GM18498 (cell line): ENCODE measurements at regions not wholly inside any gene's neighbourhood (a gene's known extent, or its start where the extent isn't known, plus 50 kb on each side); places are given as distances from the start of the nearest gene placed in this dataset.
A peak's percentile ranks its signal among the peaks of the same experiment; 100 is the strongest.
"Not testable (repeated sequence)": the region's sequence is repeated elsewhere in the genome, so short reads cannot be mapped to it uniquely, and the experiment has no call there.

ENCODE experiments used
- ATAC-seq: cut with Tn5 transposase; IDR thresholded peaks from one replicate; pipeline ENCODE4 v1.9.1; 2021; ENCODE audit warnings: mild to moderate bottlenecking, moderate library complexity; ENCODE audit not compliant: unreplicated experiment

- ATAC-seq = no peak
Observed at GRCh38 chr3:80994767-80995166, 766.7 kb downstream of the GBE1 start.

GRCh38 chr3:80994085-80994665 is 767.3 kb downstream of the GBE1 start:
- no peak for ATAC-seq

DNA sequence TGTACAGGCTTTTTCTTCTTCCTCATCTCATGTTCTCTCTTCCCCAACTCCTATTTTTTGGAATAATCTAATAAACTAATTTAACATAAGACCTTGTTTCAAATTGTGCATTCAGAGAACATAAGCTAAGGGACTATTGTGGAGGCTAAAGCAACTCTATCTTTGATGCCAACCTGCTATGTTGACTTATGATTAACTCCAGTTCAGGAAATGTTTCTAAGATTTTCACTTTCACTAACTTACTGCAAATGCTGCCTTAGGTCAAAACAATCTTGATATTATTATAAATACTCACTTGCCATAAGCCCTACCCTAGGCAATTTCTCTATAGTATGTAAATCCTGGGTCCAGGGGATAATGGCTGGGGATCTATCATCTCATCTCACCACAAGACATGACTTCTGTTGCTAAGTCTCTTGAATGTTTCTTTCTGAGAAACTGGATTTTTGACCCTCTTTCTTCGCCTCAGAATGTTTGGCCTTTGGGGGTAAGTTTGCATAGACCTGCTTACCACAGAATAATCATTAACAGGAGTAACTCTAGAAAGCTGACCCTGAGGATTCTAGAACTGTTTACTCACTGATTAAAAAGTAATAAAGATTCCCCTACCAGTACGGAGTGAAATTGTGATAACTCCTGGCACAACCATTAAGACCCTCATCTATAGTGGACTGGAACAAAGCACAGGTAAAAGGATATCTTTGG is 768.1 kb downstream of the GBE1 start:
- ATAC-seq = peak; percentile 58

DNA sequence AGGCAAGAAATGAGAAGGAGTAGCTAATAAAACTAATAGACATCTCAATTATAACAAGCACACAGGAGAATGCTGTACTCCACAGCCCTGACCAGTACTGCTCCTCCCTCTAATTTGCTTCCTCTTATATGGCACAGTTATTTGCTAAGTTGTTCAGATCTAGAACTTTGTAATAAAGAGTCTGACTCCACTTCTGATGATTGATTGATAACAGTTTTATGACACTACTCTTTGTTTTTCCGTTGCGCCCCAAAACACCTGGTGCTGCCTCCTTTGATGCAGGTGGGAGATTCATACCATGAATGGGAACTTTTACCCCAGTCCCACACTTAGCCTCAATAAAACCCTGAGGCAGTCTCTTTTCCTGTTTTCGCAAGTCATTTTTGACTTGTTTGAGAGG is 777.7 kb downstream of the GBE1 start:
- ATAC-seq = no peak

- no peak for ATAC-seq
Observed at GRCh38 chr3:80978216-80978969, 783.1 kb downstream of the GBE1 start.

DNA sequence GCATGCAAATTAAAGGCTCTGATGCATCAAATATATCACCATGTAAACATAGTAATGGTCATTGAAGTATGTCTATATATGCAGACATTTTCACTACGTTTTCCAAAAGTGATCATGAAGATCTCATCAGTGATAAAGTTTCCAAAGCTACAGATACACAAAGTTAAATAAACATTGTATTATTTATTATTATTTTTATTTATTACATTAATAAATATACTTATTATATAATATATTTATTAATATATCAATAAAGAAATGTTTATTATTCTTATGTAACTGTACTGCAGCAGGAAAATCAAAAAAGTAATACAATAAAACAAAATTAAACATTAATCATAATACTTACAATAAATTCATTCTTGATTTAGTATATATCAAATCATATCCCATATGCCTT is 791.2 kb downstream of the GBE1 start:
- ATAC-seq = no peak

DNA sequence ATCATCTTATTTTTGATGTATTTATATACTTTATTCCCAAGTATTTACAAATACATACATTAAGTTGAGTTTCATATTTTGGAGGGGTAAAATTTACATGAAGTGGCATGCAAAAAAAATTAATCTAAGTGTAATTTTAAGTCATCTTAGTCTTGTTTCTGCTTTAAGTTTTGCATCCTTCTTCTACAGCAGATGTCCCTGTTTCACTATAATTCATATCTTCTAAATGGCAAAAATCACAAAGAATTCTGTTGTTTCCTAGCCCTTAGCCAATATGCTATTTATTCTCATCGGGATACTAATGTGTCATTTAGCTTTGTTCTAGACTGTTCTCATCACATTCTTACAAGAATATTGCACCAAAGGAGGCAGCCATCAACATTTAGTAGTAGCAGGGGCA is 831.9 kb downstream of the GBE1 start:
- ATAC-seq = no peak

DNA sequence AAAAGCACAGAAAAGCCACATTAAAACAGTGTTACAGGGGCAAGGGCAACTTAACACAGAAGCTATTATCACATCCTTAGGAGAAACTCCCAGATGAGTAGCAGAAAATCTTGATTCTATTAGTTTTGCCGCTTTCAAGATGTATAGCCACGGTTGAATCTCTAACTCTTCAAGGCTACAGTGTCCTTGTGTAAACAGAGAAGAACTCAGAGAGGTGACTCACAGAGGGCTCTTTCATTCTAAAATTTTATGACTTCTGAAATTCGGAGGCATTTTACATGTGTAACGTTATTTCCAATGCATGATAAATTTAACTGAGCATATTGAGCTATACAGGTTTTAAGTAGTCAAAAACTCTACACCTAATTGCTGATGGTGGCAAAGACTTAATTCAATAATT is 846.6 kb downstream of the GBE1 start:
- no peak for ATAC-seq

DNA sequence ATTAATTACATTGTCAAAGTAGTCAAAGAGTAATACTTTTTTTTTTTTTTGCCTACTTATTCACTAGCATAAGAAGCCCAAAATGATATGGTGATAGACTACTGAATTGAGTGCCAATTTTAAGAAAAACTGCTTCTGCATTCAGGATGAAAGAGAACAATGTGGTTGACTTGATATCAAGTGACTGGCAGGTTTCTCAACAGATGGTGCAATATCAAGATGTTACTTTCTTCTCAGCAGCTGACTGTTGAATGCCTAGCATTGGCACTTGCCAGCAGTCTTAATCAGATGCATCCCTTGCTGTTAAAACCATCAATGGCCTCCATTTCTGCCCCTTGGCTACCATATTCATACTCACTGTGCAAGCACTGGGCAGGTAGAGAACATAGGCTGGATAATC is 863.2 kb downstream of the GBE1 start:
- no peak for ATAC-seq

DNA sequence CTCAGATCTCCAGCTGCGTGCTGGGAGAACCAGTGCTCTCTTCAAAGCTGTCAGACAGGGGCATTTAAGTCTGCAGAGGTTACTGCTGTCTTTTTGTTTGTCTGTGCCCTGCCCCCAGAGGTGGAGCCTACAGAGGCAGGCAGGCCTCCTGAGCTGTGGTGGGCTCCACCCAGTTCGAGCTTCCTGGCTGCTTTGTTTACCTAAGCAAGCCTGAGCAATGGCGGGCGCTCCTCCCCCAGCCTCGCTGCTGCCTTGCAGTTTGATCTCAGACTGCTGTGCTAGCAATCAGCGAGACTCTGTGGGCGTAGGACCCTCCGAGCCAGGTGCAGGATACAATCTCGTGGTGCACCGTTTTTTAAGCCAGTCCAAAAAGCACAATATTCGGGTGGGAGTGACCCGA is 864.4 kb downstream of the GBE1 start:
- ATAC-seq = not testable (repeated sequence)

GRCh38 chr3:80890571-80890970 is 870.9 kb downstream of the GBE1 start:
- ATAC-seq = no peak

DNA sequence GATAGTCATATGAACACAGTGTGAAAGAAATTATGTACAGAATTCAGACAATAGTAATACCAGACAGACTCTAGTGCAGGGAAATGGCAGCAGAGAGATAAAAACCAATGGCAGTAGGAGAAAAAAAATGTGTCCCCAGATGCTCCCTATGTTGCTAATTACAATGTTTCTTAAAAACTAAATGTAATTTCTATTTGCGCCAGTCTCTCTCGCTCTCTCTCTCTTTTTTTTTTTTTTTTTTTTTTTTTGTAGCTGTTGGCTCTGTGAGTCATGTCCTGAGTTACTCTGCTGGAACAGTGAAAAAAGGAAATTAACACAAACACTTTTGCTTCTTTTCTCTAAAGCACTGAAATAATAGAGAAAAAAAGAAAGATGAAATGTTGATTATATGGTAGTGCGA is 871.9 kb downstream of the GBE1 start:
- no peak for ATAC-seq

- ATAC-seq = no peak
Observed at GRCh38 chr3:80870476-80871041, 890.9 kb downstream of the GBE1 start.

DNA sequence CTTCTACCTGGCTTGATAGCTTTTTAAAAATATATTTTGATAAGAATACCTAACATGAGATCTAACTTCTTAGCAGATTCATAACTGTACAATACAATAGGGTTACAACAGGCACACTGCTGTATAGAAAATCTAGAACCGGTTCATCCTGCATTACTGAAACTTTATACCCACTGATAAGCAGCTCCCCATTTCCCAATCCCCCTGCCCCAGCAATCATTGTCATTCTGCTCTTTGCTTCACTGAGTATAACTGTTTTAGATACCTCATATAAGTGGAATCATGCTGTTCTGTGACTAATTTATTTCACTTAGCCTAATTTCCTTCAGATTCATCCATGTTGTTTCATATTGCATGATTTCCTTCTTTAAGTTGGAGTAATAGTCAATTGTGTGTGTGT is 906.0 kb downstream of the GBE1 start:
- no peak for ATAC-seq

DNA sequence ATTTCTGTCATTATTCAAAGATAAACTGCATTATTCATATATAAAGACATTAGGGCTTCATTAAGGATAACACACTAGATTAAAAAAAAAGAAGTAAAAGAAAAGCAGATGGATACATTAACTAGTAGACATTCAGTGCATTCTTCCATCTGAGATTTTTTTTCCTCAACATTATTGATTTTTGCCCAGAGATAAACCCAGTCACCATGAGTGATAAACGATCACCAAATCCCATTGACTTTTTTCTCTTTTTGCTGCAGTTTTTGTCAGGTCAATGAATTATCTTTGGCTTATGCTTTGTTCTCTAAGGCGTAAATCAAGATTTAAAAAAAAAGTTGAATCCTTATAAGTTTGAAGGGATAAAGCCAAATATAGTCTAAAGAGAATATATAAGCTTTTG is 925.0 kb downstream of the GBE1 start:
- ATAC-seq = no peak

- no peak for ATAC-seq
Observed at GRCh38 chr3:80807577-80807976, 953.9 kb downstream of the GBE1 start.

DNA sequence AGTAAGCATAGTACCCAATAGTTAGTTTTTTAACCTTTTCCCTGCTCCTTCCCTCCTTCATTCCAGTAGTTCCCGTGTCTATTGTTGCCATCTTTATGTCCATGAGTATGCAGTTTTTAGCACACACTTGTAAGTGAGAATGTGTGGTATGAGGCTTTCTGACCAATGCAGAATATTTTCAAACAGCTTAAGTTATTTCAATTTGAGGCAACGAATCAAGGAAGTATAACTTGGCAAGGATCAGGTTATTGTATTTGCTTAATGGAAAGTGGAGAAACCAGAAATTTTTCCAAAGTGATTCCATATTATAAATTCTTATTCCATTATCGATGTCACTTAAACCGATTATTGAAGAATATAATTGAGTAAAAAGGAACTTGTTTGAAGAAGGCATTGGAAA is 954.8 kb downstream of the GBE1 start:
- no peak for ATAC-seq

DNA sequence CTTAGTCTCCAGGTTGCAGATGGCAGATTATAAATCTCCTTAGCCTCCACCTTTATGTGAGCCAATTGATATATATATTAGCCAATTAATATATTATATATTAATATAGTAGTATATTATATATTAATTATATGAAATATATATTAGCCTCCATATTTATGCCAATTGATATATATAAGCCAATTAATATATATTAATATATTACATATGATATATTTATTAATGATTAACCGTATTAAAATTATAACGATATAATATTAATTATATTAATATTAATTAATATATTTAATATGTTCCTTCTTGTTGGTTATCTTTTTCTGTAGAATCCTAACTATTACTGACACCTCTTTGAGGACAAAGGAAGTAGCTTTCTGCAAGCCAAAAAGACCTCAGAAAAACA is 972.5 kb downstream of the GBE1 start:
- no peak for ATAC-seq

DNA sequence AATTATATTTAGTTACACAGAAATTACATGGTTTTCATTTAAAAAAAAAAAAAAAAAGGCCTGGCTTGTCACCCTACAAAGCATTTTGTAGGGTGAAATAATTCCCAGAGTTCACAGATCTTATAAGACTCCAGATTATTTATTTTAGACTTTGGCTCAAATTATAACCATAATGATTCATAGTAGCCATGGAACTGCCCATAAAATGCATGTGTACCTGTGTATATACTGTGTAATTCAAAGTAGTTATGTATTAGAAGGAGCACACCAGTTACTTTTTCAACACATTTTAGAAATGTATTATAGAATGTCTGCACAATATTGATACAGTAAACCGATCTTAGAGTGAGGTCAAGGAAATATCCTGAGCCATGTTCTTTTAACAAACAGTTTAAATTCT is 975.6 kb downstream of the GBE1 start:
- ATAC-seq = no peak

DNA sequence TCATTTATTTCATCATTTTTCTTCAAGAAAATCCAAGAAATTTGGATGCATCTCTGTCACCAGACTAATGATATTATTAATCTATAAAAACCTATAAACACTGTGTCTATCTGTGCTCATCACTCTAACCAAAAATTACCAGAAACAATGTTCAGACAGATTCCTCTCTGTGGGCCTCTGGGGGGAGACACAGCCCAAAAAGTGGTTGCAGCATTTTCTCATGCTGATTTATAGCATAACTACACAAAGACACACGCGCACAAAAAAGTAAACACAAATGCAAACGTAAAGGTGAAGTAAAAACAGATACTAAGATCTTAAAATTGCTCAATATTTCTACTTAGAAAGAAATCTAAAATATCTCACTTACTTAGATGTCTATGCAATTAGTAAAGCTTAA is 976.0 kb downstream of the GBE1 start:
- ATAC-seq = no peak

DNA sequence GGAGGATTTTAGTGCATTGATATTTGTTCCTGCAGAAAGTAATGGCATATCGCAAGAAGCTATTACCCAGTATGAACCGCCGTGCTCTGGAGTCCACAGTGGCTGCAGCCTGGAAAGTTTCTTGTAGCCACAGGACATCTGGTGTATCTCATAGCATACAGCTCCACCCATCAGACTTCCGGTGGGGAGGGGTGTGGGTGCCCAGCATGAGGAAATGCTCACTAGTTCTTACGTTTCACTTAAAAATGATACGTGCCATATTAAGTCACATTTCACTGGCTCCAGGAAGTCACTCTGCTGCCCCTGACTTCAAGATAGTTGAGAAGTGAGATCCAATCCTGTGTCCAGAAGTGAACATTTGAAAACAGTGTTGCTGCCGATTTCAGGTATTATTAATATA is 990.4 kb downstream of the GBE1 start:
- no peak for ATAC-seq
